ENCODE measurements at regions not wholly inside any gene's neighbourhood (a gene's known extent, or its start where the extent isn't known, plus 50 kb on each side); places are given as distances from the start of the nearest gene placed in this dataset.

GRCh38 chr2:114185501-114185900, 256.9 kb upstream of the DPP10 start:
- Histone ChIP-seq H3K4me3 (ENCODE audit: low read length) (no peak overlapping the region), H3K4me2 (ENCODE audit: low read length) (no peak overlapping the region), H3K27me3 (ENCODE audit: insufficient read depth, low read depth, low read length) (no peaks in the 10 kb centered on the region), H3F3A (ENCODE audit: insufficient read depth, low read length, poor library complexity, severe bottlenecking) (no peaks in the 10 kb centered on the region), H4K20me1 (ENCODE audit: insufficient read depth) (no peaks in the 10 kb centered on the region), H3K9ac (ENCODE audit: low read length) (no peak overlapping the region), H2AFZ (ENCODE audit: low read depth, low read length) (no peak overlapping the region), H3K9me2 (ENCODE audit: insufficient read depth, low read length) (no peaks in the 10 kb centered on the region), H3K36me3 (ENCODE audit: insufficient read depth, low read length) (no peaks in the 10 kb centered on the region), H3K9me3 (ENCODE audit: low read length) (no peaks in the 10 kb centered on the region), H3K27ac (ENCODE audit: low read length) (no peak overlapping the region), H3K79me2 (replicated peaks; ENCODE audit: insufficient read depth, low read length) (no peaks in the 10 kb centered on the region)
- TF ChIP-seq RAD21 (conservative IDR thresholded peaks at IDR 0.05) (no peak), REST (IDR thresholded peaks at IDR 0.05; ENCODE audit: borderline replicate concordance) (no peak), MXI1 (conservative IDR thresholded peaks at IDR 0.05; ENCODE audit: poor library complexity, severe bottlenecking) (no peak), EZH2 (IDR thresholded peaks at IDR 0.05; ENCODE audit: borderline replicate concordance, insufficient read depth, low read length, poor library complexity, severe bottlenecking) (no peak), CTCF (IDR thresholded peaks at IDR 0.05; ENCODE audit: poor library complexity, severe bottlenecking) (no peak), POLR2AphosphoS5 (IDR thresholded peaks at IDR 0.05) (no peak), SMC3 (conservative IDR thresholded peaks at IDR 0.05; ENCODE audit: poor library complexity) (no peak), TAF1 (IDR thresholded peaks at IDR 0.05; ENCODE audit: low read depth) (no peak), EP300 (conservative IDR thresholded peaks at IDR 0.05; ENCODE audit: poor library complexity, severe bottlenecking) (no peak)

DNA sequence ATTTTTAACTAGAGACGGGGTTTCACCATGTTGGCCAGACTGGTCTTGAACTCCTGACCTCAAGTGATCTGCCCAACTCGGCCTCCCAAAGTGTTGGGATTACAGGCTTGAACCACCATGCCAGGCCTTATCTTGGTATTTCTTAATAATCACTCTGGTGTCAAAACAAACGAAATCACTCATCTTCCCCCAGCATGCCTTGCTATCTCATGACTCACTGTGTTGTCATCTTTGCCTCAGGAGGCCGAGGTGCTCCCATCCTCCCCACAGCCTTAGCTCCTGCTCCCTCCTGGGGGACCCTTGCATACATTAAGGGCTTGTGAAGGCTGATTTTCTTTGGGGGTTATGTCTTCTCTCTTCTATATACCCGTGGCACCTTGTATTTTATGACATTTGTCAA, 250.1 kb upstream of the DPP10 start:
- H4K20me1 ChIP-seq (ENCODE audit: insufficient read depth) = no peaks in the 10 kb centered on the region
- TF ChIP-seq REST (IDR thresholded peaks at IDR 0.05; ENCODE audit: borderline replicate concordance) = no peak
- TF ChIP-seq EP300 (conservative IDR thresholded peaks at IDR 0.05; ENCODE audit: poor library complexity, severe bottlenecking) = no peak
- TF ChIP-seq POLR2AphosphoS5 (IDR thresholded peaks at IDR 0.05) = no peak
- no peak for TF ChIP-seq RAD21 (conservative IDR thresholded peaks at IDR 0.05)
- no peak for TF ChIP-seq CTCF (IDR thresholded peaks at IDR 0.05; ENCODE audit: poor library complexity, severe bottlenecking)
- TF ChIP-seq EZH2 (IDR thresholded peaks at IDR 0.05; ENCODE audit: borderline replicate concordance, insufficient read depth, low read length, poor library complexity, severe bottlenecking) = no peak
- no peak for TF ChIP-seq SMC3 (conservative IDR thresholded peaks at IDR 0.05; ENCODE audit: poor library complexity)
- TF ChIP-seq MXI1 (conservative IDR thresholded peaks at IDR 0.05; ENCODE audit: poor library complexity, severe bottlenecking) = no peak
- no peak for TF ChIP-seq TAF1 (IDR thresholded peaks at IDR 0.05; ENCODE audit: low read depth)
- H3K4me2 ChIP-seq (ENCODE audit: low read length) = no peak overlapping the region
- H3K9ac ChIP-seq (ENCODE audit: low read length) = no peak overlapping the region
- no peaks in the 10 kb centered on the region for H3K27me3 ChIP-seq (ENCODE audit: insufficient read depth, low read depth, low read length)
- H3K9me2 ChIP-seq (ENCODE audit: insufficient read depth, low read length) = no peaks in the 10 kb centered on the region
- H2AFZ ChIP-seq (ENCODE audit: low read depth, low read length) = no peak overlapping the region
- H3K4me3 ChIP-seq (ENCODE audit: low read length) = no peak overlapping the region
- H3K9me3 ChIP-seq (ENCODE audit: low read length) = no peaks in the 10 kb centered on the region
- H3K36me3 ChIP-seq (ENCODE audit: insufficient read depth, low read length) = no peaks in the 10 kb centered on the region
- no peak overlapping the region for H3K27ac ChIP-seq (ENCODE audit: low read length)
- H3K79me2 ChIP-seq (replicated peaks; ENCODE audit: insufficient read depth, low read length) = no peaks in the 10 kb centered on the region
- no peaks in the 10 kb centered on the region for H3F3A ChIP-seq (ENCODE audit: insufficient read depth, low read length, poor library complexity, severe bottlenecking)
